ENCODE measurements at regions not wholly inside any gene's neighbourhood (a gene's known extent, or its start where the extent isn't known, plus 50 kb on each side); places are given as distances from the start of the nearest gene placed in this dataset.

DNA sequence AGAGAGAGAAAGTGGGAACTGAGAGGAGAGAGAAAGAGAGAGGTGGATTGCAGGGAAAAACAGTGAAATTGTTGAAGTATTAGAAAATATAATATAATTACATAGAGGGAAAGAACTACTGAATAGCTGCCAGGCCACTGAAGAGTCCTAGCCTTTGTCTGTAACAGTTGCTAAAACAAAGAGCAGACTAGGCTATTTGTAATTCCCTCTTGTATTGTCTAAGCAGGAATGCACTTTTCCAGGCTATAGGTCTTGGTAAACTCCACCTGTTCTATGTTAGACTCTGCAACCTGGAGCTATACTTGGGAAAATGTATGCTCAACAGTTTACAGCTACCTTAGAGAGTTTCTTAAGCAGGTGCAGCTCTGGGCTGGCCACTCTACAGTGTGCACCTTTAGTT, 1063.3 kb downstream of the ADGRL3 start:
- no peak for DNase-seq (ENCODE audit: low read depth, low spot score)

DNA sequence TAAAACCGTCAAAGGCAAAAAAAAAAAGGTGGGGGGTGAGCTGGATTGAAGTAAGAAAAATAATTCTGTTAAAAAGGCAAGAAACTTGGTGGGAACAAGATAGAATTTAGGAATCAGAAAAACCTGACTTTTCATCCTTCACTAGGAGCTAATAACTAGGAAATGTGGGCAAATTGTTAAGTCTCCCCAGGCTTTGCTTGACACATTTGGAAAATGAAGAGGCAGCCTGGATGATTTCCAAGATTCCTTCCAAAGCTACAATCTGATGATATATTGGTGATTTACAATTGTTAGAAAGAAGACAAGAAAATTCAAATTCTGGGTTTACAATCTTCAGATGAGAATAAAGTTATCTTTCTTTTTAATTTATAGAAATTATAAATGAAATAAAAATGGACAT, 1062.5 kb downstream of the ADGRL3 start:
- DNase-seq (ENCODE audit: low read depth, low spot score): no peak

GRCh38 chr4:62260254-62260653, 1060.1 kb downstream of the ADGRL3 start:
- no peak for DNase-seq (ENCODE audit: low read depth, low spot score)

- DNase-seq (ENCODE audit: low read depth, low spot score): no peak
Measured at GRCh38 chr4:62256479-62256878, 1056.4 kb downstream of the ADGRL3 start.

- DNase-seq (ENCODE audit: low read depth, low spot score): no peak
Measured at GRCh38 chr4:62252728-62253127, 1052.6 kb downstream of the ADGRL3 start.

DNA sequence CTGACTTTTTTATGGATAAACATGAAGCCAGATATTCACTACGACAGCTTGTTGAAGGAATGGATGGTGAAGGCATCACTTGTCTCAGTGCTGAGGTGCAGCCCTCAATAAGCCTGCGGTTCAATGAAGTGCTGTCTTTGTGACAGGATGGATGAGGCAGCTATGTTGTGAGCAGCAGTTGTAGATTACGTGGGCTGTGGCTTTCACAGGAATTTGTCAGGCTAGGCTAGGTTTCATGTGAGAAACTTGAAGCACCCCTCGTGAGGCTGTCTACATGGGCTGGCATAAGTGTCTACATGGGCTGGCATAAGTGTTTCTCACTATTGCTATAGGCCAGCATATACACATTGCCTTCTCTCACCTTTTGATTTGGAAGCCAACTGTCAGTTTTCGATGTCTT, 1050.0 kb downstream of the ADGRL3 start:
- DNase-seq (ENCODE audit: low read depth, low spot score): no peak

DNA sequence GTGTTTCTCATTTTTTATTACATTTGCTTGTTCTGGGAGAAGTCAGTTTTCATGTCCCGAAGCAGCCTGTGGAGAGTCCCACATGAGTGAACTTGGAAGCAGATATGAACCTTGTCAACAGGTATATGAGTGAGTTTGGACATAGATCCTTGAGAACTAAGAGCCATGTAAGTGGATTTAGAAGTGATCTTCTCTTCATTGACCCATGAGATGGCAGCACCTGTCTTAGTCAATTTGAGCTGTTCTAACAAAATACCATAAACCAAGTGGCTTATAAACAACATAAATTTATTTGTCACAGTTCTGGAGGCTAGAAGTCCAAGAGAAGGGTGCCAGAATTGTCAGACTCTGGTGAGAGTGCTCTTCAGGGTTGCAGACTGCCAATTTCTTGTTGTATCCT, 1043.8 kb downstream of the ADGRL3 start:
- no peak for DNase-seq (ENCODE audit: low read depth, low spot score)

GRCh38 chr4:62235911-62236310, 1035.8 kb downstream of the ADGRL3 start:
- DNase-seq (ENCODE audit: low read depth, low spot score): no peak

GRCh38 chr4:62232814-62233213, 1032.7 kb downstream of the ADGRL3 start:
- no peak for DNase-seq (ENCODE audit: low read depth, low spot score)

GRCh38 chr4:62231994-62232393, 1031.9 kb downstream of the ADGRL3 start:
- DNase-seq (ENCODE audit: low read depth, low spot score): no peak

DNA sequence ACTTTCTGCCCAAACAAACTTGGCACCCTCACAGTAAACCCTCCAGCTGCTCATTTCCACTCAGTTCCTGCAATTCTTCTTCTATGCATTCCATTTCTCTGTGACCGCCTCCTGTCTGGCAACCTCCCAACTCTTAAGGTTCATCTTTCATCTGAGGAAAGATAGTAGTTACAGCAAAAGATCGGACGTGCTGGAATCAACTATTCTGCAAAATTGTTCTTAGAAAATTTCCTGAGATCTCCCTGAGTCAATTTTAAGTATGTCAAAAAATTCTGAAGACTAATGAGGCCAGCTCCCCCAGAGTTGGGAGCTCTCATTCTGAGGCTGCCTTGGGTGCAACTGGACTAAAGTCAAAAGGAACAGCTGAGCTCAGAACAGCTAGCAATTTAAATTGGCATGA, 1026.0 kb downstream of the ADGRL3 start:
- DNase-seq (ENCODE audit: low read depth, low spot score): no peak

GRCh38 chr4:62222121-62222520, 1022.0 kb downstream of the ADGRL3 start:
- no peak for DNase-seq (ENCODE audit: low read depth, low spot score)

GRCh38 chr4:62210486-62210885, 1010.4 kb downstream of the ADGRL3 start:
- DNase-seq (ENCODE audit: low read depth, low spot score): no peak

GRCh38 chr4:62209757-62210485, 1009.8 kb downstream of the ADGRL3 start:
- no peak for DNase-seq (ENCODE audit: low read depth, low spot score)

DNA sequence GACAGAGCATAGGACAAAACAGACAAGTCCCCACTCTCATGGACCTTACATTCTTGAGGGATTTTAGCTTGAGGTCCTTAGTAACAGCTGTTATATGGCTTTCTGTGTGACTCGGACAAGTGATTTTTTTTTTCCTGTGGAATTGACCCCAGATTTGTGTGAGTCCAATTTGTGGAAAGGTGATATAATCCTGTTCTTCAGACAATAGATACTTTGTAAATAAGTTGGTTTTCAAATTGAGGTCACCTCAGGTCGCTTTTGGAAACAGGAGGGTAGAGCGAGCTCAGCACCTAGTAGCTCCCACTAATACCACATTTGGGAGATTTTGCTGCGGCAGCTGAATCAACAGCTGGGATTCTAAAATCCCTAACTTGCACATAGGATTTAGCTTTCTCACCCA, 1008.8 kb downstream of the ADGRL3 start:
- DNase-seq (ENCODE audit: low read depth, low spot score): no peak

DNA sequence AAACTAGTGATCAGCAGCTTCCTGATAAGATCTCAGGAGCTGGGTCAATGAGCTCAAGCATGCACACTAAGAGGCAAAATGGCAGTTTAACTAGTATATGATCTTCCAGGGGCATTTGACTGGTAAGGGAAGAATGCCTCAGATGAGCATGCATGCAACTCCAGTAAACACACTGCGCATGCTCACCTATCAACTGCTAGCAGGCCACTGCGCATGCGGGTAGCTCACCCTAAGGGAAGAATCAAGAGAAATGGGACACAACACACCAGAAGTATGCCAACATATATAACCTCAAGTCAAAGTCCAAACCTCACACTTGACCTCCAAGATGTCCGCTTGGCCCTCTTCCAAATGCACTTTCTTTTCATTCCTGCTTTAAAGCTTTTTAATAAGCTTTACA, 1004.0 kb downstream of the ADGRL3 start:
- no peak for DNase-seq (ENCODE audit: low read depth, low spot score)

GRCh38 chr4:62199291-62199810, 999.2 kb downstream of the ADGRL3 start:
- DNase-seq (ENCODE audit: low read depth, low spot score): no peak

DNA sequence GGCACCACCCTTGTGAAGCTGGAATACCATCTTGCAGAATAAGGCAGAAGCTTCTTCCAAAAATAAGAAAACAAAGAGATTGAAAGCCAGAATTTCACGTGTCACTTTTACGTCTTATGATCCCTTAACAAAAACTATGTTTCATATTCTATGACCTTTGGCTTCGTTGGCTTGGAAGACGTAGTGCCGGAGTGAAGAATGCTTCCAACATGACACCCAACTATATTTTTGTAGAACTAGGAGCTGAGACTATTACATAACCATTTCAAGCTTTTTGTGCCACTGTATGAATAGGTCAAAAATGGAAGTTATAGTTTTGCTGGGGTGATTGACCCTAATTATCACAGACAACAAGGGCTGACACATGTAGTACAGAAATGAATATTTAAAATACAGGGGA, 996.2 kb downstream of the ADGRL3 start:
- no peak for DNase-seq (ENCODE audit: low read depth, low spot score)

DNA sequence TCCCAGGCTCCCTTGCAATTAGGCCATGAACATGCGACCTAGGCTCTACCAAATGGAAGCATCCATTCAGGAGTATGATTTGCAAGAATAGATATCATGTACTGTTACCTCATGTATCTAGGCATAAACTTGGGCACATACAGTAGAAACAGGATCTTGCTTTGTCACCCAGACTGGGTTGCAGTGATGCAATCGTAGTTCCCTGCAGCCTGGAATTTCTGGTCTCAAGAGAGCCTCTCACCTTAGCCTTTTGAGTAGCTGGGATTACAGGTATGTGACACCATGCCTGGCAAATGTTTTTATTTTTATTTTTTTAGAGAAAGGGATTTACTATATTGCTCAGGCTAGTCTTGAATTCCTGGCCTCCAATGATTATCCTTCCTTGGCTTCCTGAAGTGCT, 994.2 kb downstream of the ADGRL3 start:
- no peak for DNase-seq (ENCODE audit: low read depth, low spot score)

GRCh38 chr4:62193761-62194160, 993.6 kb downstream of the ADGRL3 start:
- no peak for DNase-seq (ENCODE audit: low read depth, low spot score)

- no peak for DNase-seq (ENCODE audit: low read depth, low spot score)
Measured at GRCh38 chr4:62191451-62192240, 991.5 kb downstream of the ADGRL3 start.

GRCh38 chr4:62170235-62170634, 970.1 kb downstream of the ADGRL3 start:
- no peak for DNase-seq (ENCODE audit: low read depth, low spot score)

GRCh38 chr4:62168681-62169080, 968.6 kb downstream of the ADGRL3 start:
- DNase-seq (ENCODE audit: low read depth, low spot score): no peak

All from smooth muscle cell of the brain vasculature (primary cell).